Mesenchymal stem cell (in vitro differentiated cells and primary cell): ENCODE measurements at regions not wholly inside any gene's neighbourhood (a gene's known extent, or its start where the extent isn't known, plus 50 kb on each side); places are given as distances from the start of the nearest gene placed in this dataset.

Source experiments
- DNase-seq: peaks from one replicate; pipeline ENCODE4 v3.0.0-alpha.2; 2013
- H2AFZ ChIP-seq: one replicate; pipeline ENCODE4 v1.6.1; 2013; ENCODE audit warnings: low read depth, mild to moderate bottlenecking, control low read depth, inconsistent platforms, low read length, moderate library complexity
- H2AK5ac ChIP-seq: 2 replicates; pipeline ENCODE4 v1.6.1; 2013; ENCODE audit warnings: low read length, moderate library complexity, mild to moderate bottlenecking, inconsistent platforms; ENCODE audit not compliant: severe bottlenecking
- H2BK120ac ChIP-seq: one replicate; pipeline ENCODE4 v1.6.1; 2013; ENCODE audit warnings: low read depth, mild to moderate bottlenecking, inconsistent platforms, low read length, moderate library complexity
- H2BK12ac ChIP-seq, 2 experiments: one replicate each; pipeline ENCODE4 v1.6.1; 2013; ENCODE audit warnings: inconsistent platforms in 2 of 2, low read length in 2 of 2, mild to moderate bottlenecking in 2 of 2, moderate library complexity in 2 of 2, control low read depth in 1 of 2
- H2BK15ac ChIP-seq: one replicate; pipeline ENCODE4 v1.6.1; 2013; ENCODE audit warnings: mild to moderate bottlenecking, low read depth, inconsistent platforms; ENCODE audit not compliant: poor library complexity, severe bottlenecking
- H2BK5ac ChIP-seq: 2 replicates; pipeline ENCODE4 v1.6.1; 2013; ENCODE audit warnings: low read depth, mild to moderate bottlenecking, low read length, control low read depth, inconsistent platforms; ENCODE audit not compliant: poor library complexity, severe bottlenecking
- H3K14ac ChIP-seq, 2 experiments: one replicate each; pipeline ENCODE4 v1.6.1; 2013; ENCODE audit warnings: inconsistent platforms in 2 of 2, low read length in 2 of 2, control low read depth in 1 of 2, mild to moderate bottlenecking in 1 of 2, moderate library complexity in 1 of 2
- H3K18ac ChIP-seq, 2 experiments: one replicate each; pipeline ENCODE4 v1.6.1; 2013; ENCODE audit warnings: inconsistent platforms in 2 of 2, low read length in 2 of 2, control low read depth in 1 of 2, low read depth in 1 of 2, mild to moderate bottlenecking in 1 of 2
- H3K23ac ChIP-seq, 2 experiments: one replicate each; pipeline ENCODE4 v1.6.1; 2013; ENCODE audit warnings: inconsistent platforms in 2 of 2, low read length in 2 of 2, mild to moderate bottlenecking in 2 of 2, moderate library complexity in 2 of 2, control low read depth in 1 of 2
- H3K27ac ChIP-seq: 2 replicates; pipeline ENCODE4 v1.5.1; 2013; ENCODE audit warnings: mild to moderate bottlenecking, moderate library complexity, low read length, control low read depth, inconsistent platforms; ENCODE audit not compliant: poor library complexity, severe bottlenecking
- H3K27me3 ChIP-seq, 2 experiments: 2 replicates each; pipeline versions ENCODE4 v1.6.1 to v1.7.0; 2013; ENCODE audit warnings: low read length in 2 of 2, mild to moderate bottlenecking in 2 of 2, moderate library complexity in 2 of 2, control low read depth in 1 of 2, inconsistent platforms in 1 of 2; ENCODE audit not compliant: control insufficient read depth in 1 of 2, insufficient read depth in 1 of 2
- H3K36me3 ChIP-seq, 2 experiments: 2 replicates each; pipeline versions ENCODE4 v1.6.1 to v1.7.0; 2013; ENCODE audit warnings: low read length in 2 of 2, control low read depth in 1 of 2, inconsistent platforms in 1 of 2, low read depth in 1 of 2, mild to moderate bottlenecking in 1 of 2; ENCODE audit not compliant: insufficient read depth in 2 of 2, control insufficient read depth in 1 of 2
- H3K4ac ChIP-seq, 2 experiments: one replicate each; pipeline ENCODE4 v1.6.1; 2013; ENCODE audit warnings: inconsistent platforms in 2 of 2, low read length in 2 of 2, mild to moderate bottlenecking in 2 of 2, moderate library complexity in 2 of 2, control low read depth in 1 of 2, low read depth in 1 of 2
- H3K4me1 ChIP-seq: 2 replicates; pipeline ENCODE4 v1.6.1; 2013; ENCODE audit warnings: low read depth, low read length, control low read depth; ENCODE audit not compliant: control insufficient read depth, insufficient read depth
- H3K4me2 ChIP-seq: 2 replicates; pipeline ENCODE4 v1.6.1; 2013; ENCODE audit warnings: low read length, mild to moderate bottlenecking, inconsistent platforms; ENCODE audit not compliant: poor library complexity, severe bottlenecking
- H3K4me3 ChIP-seq, 2 experiments: 2 replicates each; pipeline versions ENCODE4 v1.5.1 to v1.7.0; 2013; ENCODE audit warnings: low read length in 2 of 2, mild to moderate bottlenecking in 2 of 2, control low read depth in 1 of 2, low read depth in 1 of 2; ENCODE audit not compliant: insufficient read depth in 1 of 2
- H3K79me1 ChIP-seq: replicated peaks from 2 replicates; pipeline ENCODE4 v1.6.1; 2013; ENCODE audit warnings: mild to moderate bottlenecking, control low read depth, low read length, inconsistent platforms; ENCODE audit not compliant: poor library complexity, severe bottlenecking
- H3K9ac ChIP-seq: 2 replicates; pipeline ENCODE4 v1.7.0; 2013; ENCODE audit warnings: mild to moderate bottlenecking, low read length, moderate library complexity
- H3K9me3 ChIP-seq: 2 replicates; pipeline ENCODE4 v1.7.0; 2013; ENCODE audit warnings: mild to moderate bottlenecking, low read length; ENCODE audit not compliant: control insufficient read depth
- H4K8ac ChIP-seq: one replicate; pipeline ENCODE4 v1.6.1; 2013; ENCODE audit warnings: inconsistent platforms, mild to moderate bottlenecking, low read length, moderate library complexity
- H4K91ac ChIP-seq: one replicate; pipeline ENCODE4 v1.6.1; 2013; ENCODE audit warnings: mild to moderate bottlenecking, low read length, inconsistent platforms
- WGBS: methylation state at CpG from one replicate; pipeline ENCODE4 v1.1.7; 2013; ENCODE audit warnings: mixed read lengths; 5-methylcytosine and 5-hydroxymethylcytosine counted together

- Histone ChIP-seq H3K4ac (no peak overlapping the region), H2BK15ac (no peak overlapping the region), H3K27ac (no peak overlapping the region), H3K14ac (no peak overlapping the region), H3K9me3 (no peaks in the 10 kb centered on the region), H3K79me1 (no peaks in the 10 kb centered on the region), H2BK12ac (no peak overlapping the region), H4K8ac (no peak overlapping the region), H3K23ac (no peak overlapping the region), H4K91ac (no peak overlapping the region), H3K18ac (no peak overlapping the region), H2AK5ac (no peak overlapping the region), H3K9ac (no peak overlapping the region), H3K4me2 (peak overlapping the region; percentile 73), H2AFZ (no peak overlapping the region), H3K4me3 (peak overlapping the region in 1 of 2 experiments; percentile 40), H3K27me3 (peaks cover 0 to 57% of the 10 kb centered on the region in 2 experiments), H2BK120ac (no peak overlapping the region), H2BK5ac (no peak overlapping the region), H3K36me3 (no peaks in the 10 kb centered on the region), H3K4me1 (peaks cover 3% of the 10 kb centered on the region)
- 63% methylated on average over 12 of the region's 17 CpGs for WGBS
- no peak for DNase-seq
Measured at GRCh38 chr6:125534430-125535263, 214.8 kb upstream of the HEY2 start.

DNA sequence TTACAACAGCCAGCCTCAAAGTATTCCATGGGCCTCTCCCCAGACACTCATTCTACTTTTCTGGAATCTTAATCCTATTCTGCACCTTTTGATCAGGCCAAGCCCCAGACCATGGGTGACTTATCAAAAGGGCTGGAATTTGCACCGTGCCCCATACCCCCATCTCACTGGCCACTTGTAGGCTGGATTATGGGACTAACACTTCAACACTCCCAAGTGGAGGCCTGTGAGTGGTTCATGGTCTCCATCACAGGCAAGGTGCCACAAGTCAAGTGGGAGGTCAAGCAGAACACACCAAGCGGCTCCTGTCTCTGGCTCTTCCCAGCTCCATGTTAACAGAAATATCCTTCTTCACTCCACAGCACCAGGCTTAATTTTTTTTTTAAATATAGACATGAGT lies 212.3 kb upstream of the HEY2 start:
- Histone ChIP-seq H3K14ac (no peak overlapping the region), H2AK5ac (no peak overlapping the region), H2BK120ac (no peak overlapping the region), H3K4me1 (peaks cover 3% of the 10 kb centered on the region), H3K4ac (no peak overlapping the region), H2AFZ (no peak overlapping the region), H4K91ac (no peak overlapping the region), H3K23ac (no peak overlapping the region), H2BK15ac (no peak overlapping the region), H2BK5ac (no peak overlapping the region), H3K36me3 (no peaks in the 10 kb centered on the region), H3K27me3 (peaks cover 0 to 51% of the 10 kb centered on the region in 2 experiments), H3K9me3 (peaks cover under 1% of the 10 kb centered on the region), H3K18ac (no peak overlapping the region), H2BK12ac (no peak overlapping the region), H3K27ac (no peak overlapping the region), H4K8ac (no peak overlapping the region), H3K9ac (no peak overlapping the region), H3K4me2 (no peak overlapping the region), H3K4me3 (no peak overlapping the region), H3K79me1 (no peaks in the 10 kb centered on the region)
- DNase-seq = no peak
- 90% methylated on average over 1 of the region's 2 CpGs for WGBS

DNA sequence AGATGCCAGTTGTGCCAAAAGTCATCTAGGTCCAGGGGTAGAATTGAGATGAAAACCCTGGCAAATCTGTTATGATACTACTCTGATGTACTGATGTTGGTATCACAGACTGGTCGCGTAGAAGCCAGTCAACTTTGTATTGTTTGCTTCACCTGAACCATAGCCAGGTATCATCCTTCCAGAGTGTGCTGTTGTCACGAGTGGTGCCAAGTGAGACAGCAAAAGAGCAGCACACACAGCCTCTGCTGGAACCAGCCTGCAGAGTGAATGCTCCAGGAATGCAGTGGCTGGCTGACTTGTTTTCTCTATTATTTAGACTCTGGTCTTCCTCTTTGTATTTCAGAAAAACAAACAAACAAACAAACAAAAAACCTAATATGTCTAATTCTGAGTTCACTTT lies 209.5 kb upstream of the HEY2 start:
- H2AFZ ChIP-seq = no peak overlapping the region
- H3K4me1 ChIP-seq = no peaks in the 10 kb centered on the region
- no peak overlapping the region for H3K27ac ChIP-seq
- no peak for DNase-seq
- H3K9ac ChIP-seq = no peak overlapping the region
- H3K18ac ChIP-seq = no peak overlapping the region
- H3K27me3 ChIP-seq = peaks cover 0 to 29% of the 10 kb centered on the region in 2 experiments
- no peak overlapping the region for H2BK15ac ChIP-seq
- H3K9me3 ChIP-seq = peaks cover 6% of the 10 kb centered on the region
- no peak overlapping the region for H4K91ac ChIP-seq
- no peak overlapping the region for H4K8ac ChIP-seq
- no peak overlapping the region for H2BK120ac ChIP-seq
- H2BK12ac ChIP-seq = no peak overlapping the region
- no peak overlapping the region for H3K4me2 ChIP-seq
- peak overlapping the region in 1 of 2 experiments; percentile 14 for H3K23ac ChIP-seq
- no peak overlapping the region for H2AK5ac ChIP-seq
- H3K4me3 ChIP-seq = no peak overlapping the region
- H2BK5ac ChIP-seq = no peak overlapping the region
- H3K14ac ChIP-seq = no peak overlapping the region
- no peaks in the 10 kb centered on the region for H3K79me1 ChIP-seq
- H3K36me3 ChIP-seq = no peaks in the 10 kb centered on the region
- 86% methylated on average over 3 of the region's 3 CpGs for WGBS
- no peak overlapping the region for H3K4ac ChIP-seq

DNA sequence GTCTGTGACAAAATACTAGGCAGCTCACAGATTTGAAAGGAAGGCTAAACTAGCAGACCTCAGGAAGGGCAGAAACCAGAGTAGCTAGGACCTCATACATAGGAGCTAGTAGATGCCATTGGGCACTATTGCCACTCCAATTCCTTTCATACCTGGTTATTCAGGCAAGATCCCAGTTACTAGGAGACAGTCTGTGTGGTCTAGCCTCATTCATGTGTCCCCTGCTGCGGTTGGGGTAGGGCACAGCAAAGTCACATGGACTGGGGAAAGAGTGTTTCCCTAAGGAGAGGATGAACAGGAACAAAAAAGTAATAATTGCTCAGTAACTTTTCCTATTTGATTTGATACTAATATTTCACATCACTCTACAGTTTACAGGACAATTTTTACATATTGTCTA lies 204.6 kb upstream of the HEY2 start:
- 75% methylated on average over 1 of the region's 1 CpG for WGBS
- no peak overlapping the region for H2BK12ac ChIP-seq
- no peak overlapping the region for H3K4me2 ChIP-seq
- no peak overlapping the region for H2BK5ac ChIP-seq
- no peak overlapping the region for H2BK120ac ChIP-seq
- no peak overlapping the region for H3K4me3 ChIP-seq
- H3K14ac ChIP-seq = no peak overlapping the region
- H3K36me3 ChIP-seq = no peaks in the 10 kb centered on the region
- no peak overlapping the region for H3K23ac ChIP-seq
- H4K91ac ChIP-seq = no peak overlapping the region
- H3K9me3 ChIP-seq = peaks cover 6% of the 10 kb centered on the region
- H3K4ac ChIP-seq = no peak overlapping the region
- H2BK15ac ChIP-seq = no peak overlapping the region
- no peaks in the 10 kb centered on the region for H3K79me1 ChIP-seq
- no peak overlapping the region for H4K8ac ChIP-seq
- H2AFZ ChIP-seq = no peak overlapping the region
- no peak overlapping the region for H2AK5ac ChIP-seq
- DNase-seq = no peak
- no peak overlapping the region for H3K18ac ChIP-seq
- no peaks in the 10 kb centered on the region for H3K4me1 ChIP-seq
- no peak overlapping the region for H3K27ac ChIP-seq
- peaks cover 0 to 8% of the 10 kb centered on the region in 2 experiments for H3K27me3 ChIP-seq
- no peak overlapping the region for H3K9ac ChIP-seq
